ENCODE measurements at regions not wholly inside any gene's neighbourhood (a gene's known extent, or its start where the extent isn't known, plus 50 kb on each side); places are given as distances from the start of the nearest gene placed in this dataset.

GRCh38 chr14:31990183-31990857 is 86.8 kb upstream of the ARHGAP5 start:
- H3K27ac ChIP-seq (ENCODE audit: low read depth, low read length) = no peak overlapping the region
- H3K36me3 ChIP-seq (ENCODE audit: control insufficient read depth in 2 of 3, insufficient read depth in 3 of 3, low read length in 3 of 3) = no peaks in the 10 kb centered on the region
- DNase-seq (no peak), ATAC-seq (no peak)
- no peaks in the 10 kb centered on the region for H3K4me1 ChIP-seq (ENCODE audit: control insufficient read depth in 2 of 2, insufficient read depth in 2 of 2, low read length in 2 of 2)
- no peaks in the 10 kb centered on the region for H3K27me3 ChIP-seq (ENCODE audit: control insufficient read depth in 2 of 2, insufficient read depth in 2 of 2, low read length in 2 of 2)
- ChIA-PET CTCF (no interaction called here), POLR2A (no interaction called here)
- Mint-ChIP-seq H3K4me3 (no peak overlapping the region), H3K27ac (no peak overlapping the region), H3K36me3 (peaks cover 0 to 9% (median 6%) of the 10 kb centered on the region in 5 donors), H3K4me1 (peaks cover 0 to 5% (median 0%) of the 10 kb centered on the region in 7 donors), H3K27me3 (peaks cover 0 to 40% (median 4%) of the 10 kb centered on the region in 5 donors), H3K9me3 (peaks cover 0 to 22% (median 7%) of the 10 kb centered on the region in 11 donors)
- no peaks in the 10 kb centered on the region for H3K9me3 ChIP-seq (ENCODE audit: control insufficient read depth in 2 of 3, low read length in 3 of 3)
- intact Hi-C loops (cut with micrococcal nuclease) = no loop called here
- H3K4me3 ChIP-seq (ENCODE audit: low read length) = no peak overlapping the region

DNA sequence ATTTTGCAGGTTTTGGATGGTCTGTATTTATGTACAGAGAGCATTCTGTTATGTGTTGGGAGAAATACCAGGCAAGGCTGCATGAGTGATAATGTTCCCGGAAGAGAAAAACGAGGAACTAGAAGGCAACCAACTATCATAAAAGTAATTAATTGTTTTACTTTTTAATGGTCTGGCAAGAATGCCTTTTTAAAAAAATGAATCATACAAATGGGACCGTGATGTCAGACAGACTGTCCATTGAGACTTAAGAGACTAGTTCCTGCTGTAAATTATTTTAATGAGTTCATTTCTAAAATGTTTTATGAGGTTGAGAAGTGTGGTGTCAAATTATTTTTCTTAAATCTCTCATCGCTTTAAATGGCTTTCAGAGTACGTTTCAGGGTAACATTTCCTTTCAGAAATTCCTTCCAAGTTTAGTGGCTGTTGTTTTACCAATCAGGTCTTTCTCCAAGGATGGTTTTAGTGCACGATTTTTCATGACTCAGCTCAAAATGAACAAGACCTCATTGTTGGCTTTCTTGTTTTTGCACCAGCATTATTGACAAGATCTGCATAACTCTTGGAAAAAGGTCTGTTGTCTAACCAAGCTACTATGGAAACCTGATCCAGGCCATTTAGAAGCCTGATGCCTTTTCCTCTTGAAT is 86.1 kb upstream of the ARHGAP5 start:
- ChIA-PET CTCF (no interaction called here), POLR2A (no interaction called here)
- H3K4me1 ChIP-seq (ENCODE audit: control insufficient read depth in 2 of 2, insufficient read depth in 2 of 2, low read length in 2 of 2) = no peaks in the 10 kb centered on the region
- no peak for DNase-seq
- Mint-ChIP-seq H3K9me3 (peaks cover 0 to 15% (median 6%) of the 10 kb centered on the region in 11 donors), H3K27ac (no peak overlapping the region), H3K4me3 (no peak overlapping the region), H3K27me3 (peaks cover 0 to 43% (median 4%) of the 10 kb centered on the region in 5 donors), H3K4me1 (peaks cover 0 to 7% (median 0%) of the 10 kb centered on the region in 7 donors), H3K36me3 (peaks cover 0 to 9% (median 5%) of the 10 kb centered on the region in 5 donors)
- no peaks in the 10 kb centered on the region for H3K27me3 ChIP-seq (ENCODE audit: control insufficient read depth in 2 of 2, insufficient read depth in 2 of 2, low read length in 2 of 2)
- ATAC-seq = no peak
- H3K27ac ChIP-seq (ENCODE audit: low read depth, low read length) = no peak overlapping the region
- H3K36me3 ChIP-seq (ENCODE audit: control insufficient read depth in 2 of 3, insufficient read depth in 3 of 3, low read length in 3 of 3) = no peaks in the 10 kb centered on the region
- H3K9me3 ChIP-seq (ENCODE audit: control insufficient read depth in 2 of 3, low read length in 3 of 3) = no peaks in the 10 kb centered on the region
- H3K4me3 ChIP-seq (ENCODE audit: low read length) = no peak overlapping the region
- intact Hi-C loops (cut with micrococcal nuclease) = no loop called here

GRCh38 chr14:31992011-31992447 is 85.1 kb upstream of the ARHGAP5 start:
- peaks cover 0 to 5% (median 0%) of the 10 kb centered on the region in 11 donors for H3K9me3 Mint-ChIP-seq

GRCh38 chr14:31993521-31993951 is 83.6 kb upstream of the ARHGAP5 start:
- intact Hi-C loops (cut with micrococcal nuclease) = no loop called here
- Histone ChIP-seq H3K9me3 (ENCODE audit: control insufficient read depth in 2 of 3, low read length in 3 of 3) (no peaks in the 10 kb centered on the region), H3K4me1 (ENCODE audit: control insufficient read depth in 2 of 2, insufficient read depth in 2 of 2, low read length in 2 of 2) (no peaks in the 10 kb centered on the region), H3K27me3 (ENCODE audit: control insufficient read depth in 2 of 2, insufficient read depth in 2 of 2, low read length in 2 of 2) (no peaks in the 10 kb centered on the region), H3K27ac (ENCODE audit: low read depth, low read length) (no peak overlapping the region), H3K4me3 (ENCODE audit: low read length) (no peak overlapping the region), H3K36me3 (ENCODE audit: control insufficient read depth in 2 of 3, insufficient read depth in 3 of 3, low read length in 3 of 3) (no peaks in the 10 kb centered on the region)
- peaks cover 0 to 3% (median 0%) of the 10 kb centered on the region in 11 donors for H3K9me3 Mint-ChIP-seq
- H3K27ac Mint-ChIP-seq = no peak overlapping the region
- H3K4me3 Mint-ChIP-seq = no peak overlapping the region
- POLR2A ChIA-PET = no interaction called here
- peaks cover 0 to 7% (median 0%) of the 10 kb centered on the region in 7 donors for H3K4me1 Mint-ChIP-seq
- no peaks in the 10 kb centered on the region for H3K36me3 Mint-ChIP-seq
- DNase-seq (no peak), ATAC-seq (no peak)
- peaks cover 0 to 26% (median 6%) of the 10 kb centered on the region in 5 donors for H3K27me3 Mint-ChIP-seq
- CTCF ChIA-PET = no interaction called here

More at GRCh38 chr14:31992011-31992447, 85.1 kb upstream of the ARHGAP5 start:
- Mint-ChIP-seq H3K36me3 (peaks cover 0 to under 1% (median 0%) of the 10 kb centered on the region in 5 donors), H3K27me3 (peaks cover 0 to 35% (median 6%) of the 10 kb centered on the region in 5 donors), H3K4me3 (no peak overlapping the region), H3K27ac (no peak overlapping the region), H3K4me1 (peaks cover 0 to 7% (median 0%) of the 10 kb centered on the region in 7 donors)
- H3K4me3 ChIP-seq (ENCODE audit: low read length) = no peak overlapping the region
- intact Hi-C loops (cut with micrococcal nuclease) = no loop called here
- ATAC-seq = no peak
- H3K9me3 ChIP-seq (ENCODE audit: control insufficient read depth in 2 of 3, low read length in 3 of 3) = no peaks in the 10 kb centered on the region
- H3K27me3 ChIP-seq (ENCODE audit: control insufficient read depth in 2 of 2, insufficient read depth in 2 of 2, low read length in 2 of 2) = no peaks in the 10 kb centered on the region
- ChIA-PET POLR2A (no interaction called here), CTCF (no interaction called here)
- no peak for DNase-seq
- no peak overlapping the region for H3K27ac ChIP-seq (ENCODE audit: low read depth, low read length)
- no peaks in the 10 kb centered on the region for H3K36me3 ChIP-seq (ENCODE audit: control insufficient read depth in 2 of 3, insufficient read depth in 3 of 3, low read length in 3 of 3)
- no peaks in the 10 kb centered on the region for H3K4me1 ChIP-seq (ENCODE audit: control insufficient read depth in 2 of 2, insufficient read depth in 2 of 2, low read length in 2 of 2)

- no peak overlapping the region for H3K4me3 Mint-ChIP-seq
- H3K9me3 ChIP-seq (ENCODE audit: control insufficient read depth in 2 of 3, low read length in 3 of 3) = no peaks in the 10 kb centered on the region
- ChIA-PET CTCF (no interaction called here), POLR2A (no interaction called here)
- H3K4me1 ChIP-seq (ENCODE audit: control insufficient read depth in 2 of 2, insufficient read depth in 2 of 2, low read length in 2 of 2) = no peaks in the 10 kb centered on the region
- no peaks in the 10 kb centered on the region for H3K36me3 ChIP-seq (ENCODE audit: control insufficient read depth in 2 of 3, insufficient read depth in 3 of 3, low read length in 3 of 3)
- H3K27me3 Mint-ChIP-seq = peaks cover 0 to 20% (median 6%) of the 10 kb centered on the region in 5 donors
- ATAC-seq (no peak), DNase-seq (no peak)
- H3K9me3 Mint-ChIP-seq = peaks cover 0 to 3% (median 0%) of the 10 kb centered on the region in 11 donors
- no peaks in the 10 kb centered on the region for H3K36me3 Mint-ChIP-seq
- no peaks in the 10 kb centered on the region for H3K27me3 ChIP-seq (ENCODE audit: control insufficient read depth in 2 of 2, insufficient read depth in 2 of 2, low read length in 2 of 2)
- no peak overlapping the region for H3K27ac ChIP-seq (ENCODE audit: low read depth, low read length)
- intact Hi-C loops (cut with micrococcal nuclease) = no loop called here
- H3K4me3 ChIP-seq (ENCODE audit: low read length) = no peak overlapping the region
- H3K4me1 Mint-ChIP-seq = peaks cover 0 to 7% (median 0%) of the 10 kb centered on the region in 7 donors
- peak overlapping the region in 1 of 9 donors; percentile 45 for H3K27ac Mint-ChIP-seq
Measured at GRCh38 chr14:31994391-31995033, 82.6 kb upstream of the ARHGAP5 start.

DNA sequence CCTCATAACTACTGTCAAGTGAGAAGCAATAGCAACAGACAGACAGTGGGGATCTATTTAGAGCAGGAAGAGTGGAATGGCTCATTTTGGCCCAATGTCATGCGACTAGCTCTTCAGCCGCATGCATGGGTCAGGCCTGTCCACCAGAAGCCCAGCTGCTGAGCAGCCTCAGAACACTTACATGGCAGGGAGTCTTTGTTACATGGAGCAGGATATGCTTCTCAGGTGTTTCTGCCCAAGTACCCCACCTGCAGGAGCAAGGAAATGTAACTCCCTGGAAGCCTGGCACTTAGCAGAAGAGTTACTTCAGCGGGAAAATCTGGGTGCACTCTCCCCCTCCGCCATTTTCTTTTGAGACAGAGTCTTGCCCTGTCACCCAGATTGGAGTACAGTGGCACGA is 73.5 kb upstream of the ARHGAP5 start:
- ChIA-PET CTCF (no interaction called here), POLR2A (no interaction called here)
- H3K27me3 Mint-ChIP-seq = peaks cover 5 to 14% (median 6%) of the 10 kb centered on the region in 5 donors
- DNase-seq = no peak
- H3K36me3 Mint-ChIP-seq = no peaks in the 10 kb centered on the region
- Histone ChIP-seq H3K27ac (ENCODE audit: low read depth, low read length) (no peak overlapping the region), H3K9me3 (ENCODE audit: control insufficient read depth in 2 of 3, low read length in 3 of 3) (no peaks in the 10 kb centered on the region), H3K27me3 (ENCODE audit: control insufficient read depth in 2 of 2, insufficient read depth in 2 of 2, low read length in 2 of 2) (no peaks in the 10 kb centered on the region), H3K36me3 (ENCODE audit: control insufficient read depth in 2 of 3, insufficient read depth in 3 of 3, low read length in 3 of 3) (no peaks in the 10 kb centered on the region), H3K4me3 (ENCODE audit: low read length) (no peak overlapping the region), H3K4me1 (ENCODE audit: control insufficient read depth in 2 of 2, insufficient read depth in 2 of 2, low read length in 2 of 2) (no peaks in the 10 kb centered on the region)
- intact Hi-C loops (cut with micrococcal nuclease) = no loop called here
- no peak overlapping the region for H3K4me3 Mint-ChIP-seq
- peaks cover 0 to 2% (median 0%) of the 10 kb centered on the region in 7 donors for H3K4me1 Mint-ChIP-seq
- H3K27ac Mint-ChIP-seq = no peak overlapping the region
- H3K9me3 Mint-ChIP-seq = no peaks in the 10 kb centered on the region
- ATAC-seq = no peak
